Hippocampal formation (tissue), 2 donors: ENCODE measurements at regions not wholly inside any gene's neighbourhood (a gene's known extent, or its start where the extent isn't known, plus 50 kb on each side); places are given as distances from the start of the nearest gene placed in this dataset.

Experiments used
- DNase-seq, 2 donors: peaks; one replicate each; lab custom pipeline; 2025; lab: John Stamatoyannopoulos, UW

DNA sequence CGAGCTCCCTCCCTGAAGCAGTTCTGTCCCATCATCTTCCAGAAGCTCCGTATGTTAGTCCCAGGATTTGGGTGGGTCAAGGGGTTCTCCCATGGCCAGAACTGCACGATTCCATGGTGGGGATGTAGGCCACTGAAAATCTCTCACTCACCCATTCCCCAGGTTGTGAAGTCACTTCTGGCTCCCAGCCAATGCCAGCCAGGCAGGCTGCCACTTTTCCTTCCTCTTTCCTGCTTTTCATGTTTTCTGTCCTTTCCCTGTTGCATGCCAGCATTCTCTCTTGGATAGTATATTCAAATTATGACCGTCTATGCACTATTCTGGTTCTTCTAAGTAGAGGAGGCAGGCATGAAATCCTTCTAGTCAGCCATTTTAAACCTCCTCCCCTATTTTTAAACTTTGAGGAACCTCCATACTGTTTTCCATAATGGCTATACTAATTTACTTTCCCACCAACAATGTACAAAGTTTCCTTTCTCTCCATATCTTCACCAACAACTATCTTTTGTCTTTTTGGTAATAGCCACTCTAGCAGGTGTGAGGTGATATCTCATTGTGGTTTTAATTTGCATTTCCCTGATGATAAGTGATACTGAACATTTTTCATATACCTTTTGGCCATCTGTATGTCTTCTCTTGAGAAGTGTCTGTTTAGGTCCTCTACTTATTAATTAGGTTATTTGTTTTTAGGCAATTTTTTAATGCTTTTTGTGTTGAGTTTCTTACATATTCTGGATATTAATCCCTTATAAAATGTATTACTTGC, 182.1 kb upstream of the TET2 start:
- no peak for DNase-seq

DNA sequence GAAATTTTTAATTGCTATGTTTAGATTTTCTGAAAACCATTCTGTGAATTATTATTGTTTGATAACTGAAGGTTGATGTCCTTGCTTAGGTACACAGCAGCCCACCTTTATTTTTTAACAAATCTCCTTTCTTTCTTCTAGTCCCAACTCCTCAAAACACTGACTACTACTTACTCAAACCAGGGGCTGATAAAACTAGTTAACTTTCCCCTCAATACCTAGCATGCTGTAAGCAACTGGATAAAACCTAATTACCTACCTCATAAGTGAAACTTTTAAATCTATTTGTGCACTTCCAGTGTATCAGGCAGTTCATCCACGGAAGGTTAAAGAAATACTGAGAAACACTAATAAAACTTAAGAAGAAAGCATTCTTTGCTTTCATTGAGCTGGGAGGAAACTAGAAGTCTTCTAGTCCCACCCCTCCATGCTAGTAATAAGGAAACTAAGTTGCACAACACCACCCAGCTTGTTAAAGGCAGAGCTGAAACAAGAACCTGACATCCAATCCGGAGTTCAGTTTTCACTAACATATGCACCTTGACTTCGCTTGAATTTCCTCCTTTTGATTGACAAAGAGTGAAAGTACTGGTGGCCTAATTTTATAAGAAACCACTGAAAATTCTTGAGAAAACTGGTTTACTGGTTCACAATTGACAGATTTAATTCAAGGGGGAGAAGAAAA, 180.2 kb upstream of the TET2 start:
- DNase-seq, result no peak

DNA sequence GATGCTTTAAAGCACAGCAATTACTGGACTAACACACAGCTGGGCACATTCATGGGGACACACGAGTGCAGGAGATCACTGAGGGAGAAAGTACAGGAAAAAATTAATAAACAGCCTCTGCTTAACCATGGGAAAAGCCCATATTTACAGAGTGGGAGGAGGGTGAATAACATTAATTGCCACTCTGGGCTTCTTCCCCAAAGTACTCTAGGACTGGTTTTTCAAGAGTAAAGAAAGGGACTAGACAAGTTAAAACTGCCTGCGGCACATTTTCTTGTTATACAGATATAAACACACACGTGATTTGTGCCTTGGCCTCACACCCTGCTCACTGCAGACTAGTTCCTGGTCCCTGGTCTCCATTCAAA, 179.7 kb upstream of the TET2 start:
- DNase-seq, result no peak

DNA sequence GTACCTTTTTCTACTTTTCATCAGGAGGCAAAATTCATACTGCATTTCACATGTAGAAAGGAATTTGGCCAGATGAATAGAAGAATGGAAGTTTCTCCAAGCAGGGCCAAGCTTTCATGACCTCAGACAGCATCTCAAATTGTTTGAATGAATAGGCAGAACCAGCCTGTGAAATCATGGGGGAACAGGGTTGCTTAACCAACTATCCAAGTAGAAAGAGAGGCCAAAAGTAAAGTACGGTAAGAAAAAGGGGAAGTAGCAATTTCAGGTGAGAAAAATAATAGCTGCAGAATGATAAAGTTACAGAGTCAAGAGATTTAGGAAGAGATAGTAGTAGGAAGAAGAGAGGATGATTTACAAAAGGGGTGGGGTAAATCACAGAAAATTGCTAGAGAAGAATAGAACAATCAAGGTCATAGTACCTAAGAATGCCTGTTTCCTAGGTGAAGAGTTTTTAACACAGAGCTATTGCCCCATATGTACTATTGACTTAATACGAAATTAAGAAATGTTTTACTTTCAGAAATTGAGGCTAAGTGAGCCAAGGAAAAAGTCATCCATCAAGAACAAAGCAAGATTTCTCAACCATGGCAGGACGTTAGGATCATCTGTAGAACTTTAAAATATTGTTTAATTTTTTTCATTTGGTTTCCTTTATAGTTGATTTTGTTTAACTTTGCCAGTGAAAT, 177.1 kb upstream of the TET2 start:
- DNase-seq, result no peak

DNA sequence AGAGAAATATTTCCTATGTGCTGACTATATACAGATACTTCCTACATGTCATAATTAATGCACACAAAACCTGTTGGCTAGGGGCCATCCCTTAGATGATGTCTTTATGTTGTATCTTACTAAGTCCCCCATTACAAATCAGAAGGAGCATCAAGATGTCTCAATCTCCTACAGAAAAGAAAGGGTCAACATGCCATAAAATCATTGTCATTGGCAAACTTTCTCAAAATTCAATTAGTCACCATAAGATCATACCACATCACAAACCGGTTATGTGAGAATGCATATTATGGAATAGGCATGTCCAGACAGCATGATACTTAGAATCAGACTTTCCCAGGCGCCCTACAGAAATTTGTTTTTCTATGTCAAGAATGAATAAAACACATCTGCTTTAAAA, 175.2 kb upstream of the TET2 start:
- no peak for DNase-seq

DNA sequence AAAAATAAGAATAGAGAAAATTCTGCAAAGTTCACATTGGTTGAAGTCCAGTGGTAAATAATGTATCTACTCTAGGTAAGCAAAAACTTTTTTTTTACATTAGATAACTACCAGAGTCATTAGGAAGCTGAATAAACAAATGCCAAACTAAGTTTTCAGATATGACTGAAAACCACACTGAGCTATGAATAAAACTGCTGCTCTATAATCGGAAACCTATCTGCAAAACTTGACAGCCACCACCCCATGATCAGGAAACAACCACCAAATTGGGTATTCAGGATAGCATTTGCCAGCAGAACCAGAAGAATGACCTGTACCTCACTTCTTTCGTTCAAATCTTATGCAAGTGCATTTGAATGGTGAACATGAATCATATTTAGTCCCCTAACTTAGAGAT, 173.0 kb upstream of the TET2 start:
- DNase-seq, result no peak

DNA sequence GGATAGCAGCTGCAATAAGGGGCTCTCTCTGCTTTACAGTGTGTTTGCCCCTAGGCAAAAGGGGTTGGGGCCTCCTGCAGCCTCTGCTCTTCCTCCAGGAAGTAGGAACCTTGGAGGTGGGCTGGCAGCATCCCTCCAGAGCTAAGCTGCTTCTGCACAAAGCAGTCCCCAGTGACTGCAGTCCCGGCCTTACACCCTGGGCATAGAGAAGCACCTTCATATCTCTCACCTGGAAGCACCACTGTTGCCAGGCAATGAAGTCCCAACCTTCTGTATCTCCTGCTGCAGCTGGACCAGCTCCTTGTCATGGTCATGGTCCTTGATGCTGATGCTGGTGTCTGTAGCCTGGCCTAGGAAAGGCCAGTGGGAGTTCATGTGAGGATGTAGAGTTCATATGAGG, 171.1 kb upstream of the TET2 start:
- no peak for DNase-seq

DNA sequence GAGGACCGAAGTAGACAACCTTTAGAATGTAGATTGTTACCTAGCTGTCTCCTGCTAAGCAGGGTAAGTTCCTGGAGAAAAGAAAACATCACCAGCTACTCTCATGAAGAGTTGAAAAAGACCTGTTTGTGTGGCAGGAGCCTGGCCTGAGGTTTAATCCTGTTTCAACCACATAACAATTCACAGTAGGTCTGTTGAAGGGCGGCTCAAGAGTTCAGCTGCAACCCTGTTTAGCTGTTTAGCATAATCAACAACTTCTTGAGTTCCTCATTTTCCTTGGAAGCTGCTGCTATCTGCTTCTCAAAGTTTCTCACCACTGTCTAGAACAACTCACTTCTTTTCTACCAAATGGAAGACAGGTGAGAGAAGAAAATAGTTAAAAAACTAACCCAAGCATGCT, 170.4 kb upstream of the TET2 start:
- no peak for DNase-seq

DNA sequence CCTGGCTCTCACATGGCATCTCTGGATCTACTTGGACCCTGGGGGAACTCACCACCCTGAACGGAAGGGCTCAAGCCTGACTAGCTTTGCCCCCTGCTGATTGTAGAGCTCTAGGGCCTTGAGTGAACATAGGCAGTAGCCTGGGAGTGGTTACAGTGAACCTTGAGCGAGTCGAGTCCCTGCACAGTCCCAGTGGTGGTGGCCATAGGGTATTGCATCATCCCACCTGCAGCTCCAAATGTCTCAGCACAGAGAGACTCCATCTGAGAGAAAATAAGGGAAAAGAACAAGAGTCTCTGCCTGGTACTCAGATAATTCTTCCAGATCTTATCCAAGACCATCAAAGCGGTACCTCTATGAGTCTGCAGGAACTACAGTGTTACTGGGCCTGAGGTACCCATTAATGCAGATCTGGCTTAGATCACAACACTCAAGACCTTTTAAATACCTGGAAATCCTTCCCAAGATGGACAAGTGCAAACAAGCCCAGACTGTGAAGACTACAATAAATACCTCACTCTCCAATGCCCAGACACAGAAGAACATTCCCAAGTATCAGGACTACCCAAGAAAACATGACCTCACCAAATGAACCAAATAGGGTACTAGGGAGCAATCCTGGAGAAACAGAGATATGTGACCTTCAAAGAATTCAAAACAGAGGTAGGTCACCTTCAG, 167.5 kb upstream of the TET2 start:
- no peak for DNase-seq

DNA sequence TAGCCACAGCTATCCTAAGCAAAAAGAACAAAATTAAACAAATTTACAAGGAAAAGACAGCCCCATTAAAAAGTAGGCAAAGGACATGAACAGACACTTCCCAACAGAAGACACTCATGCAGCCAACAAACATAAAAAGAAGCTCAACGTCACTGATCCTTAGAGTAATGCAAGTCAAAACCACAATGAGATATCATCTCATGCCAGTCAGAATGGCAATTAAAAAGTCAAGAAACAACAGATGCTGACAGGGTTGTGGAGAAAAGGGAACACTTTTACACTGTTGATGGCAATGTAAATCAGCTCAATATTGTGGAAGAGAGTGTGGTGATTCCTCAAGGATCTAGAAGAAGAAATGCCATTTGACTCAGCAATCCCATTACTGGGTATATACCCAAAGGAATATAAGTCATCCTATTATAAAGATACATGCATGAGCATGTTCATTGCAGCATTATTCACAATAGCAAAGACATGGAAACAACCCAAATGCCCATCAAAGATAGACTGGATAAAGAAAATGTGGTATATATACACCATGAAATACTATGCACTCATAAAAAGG, 163.0 kb upstream of the TET2 start:
- no peak for DNase-seq

DNA sequence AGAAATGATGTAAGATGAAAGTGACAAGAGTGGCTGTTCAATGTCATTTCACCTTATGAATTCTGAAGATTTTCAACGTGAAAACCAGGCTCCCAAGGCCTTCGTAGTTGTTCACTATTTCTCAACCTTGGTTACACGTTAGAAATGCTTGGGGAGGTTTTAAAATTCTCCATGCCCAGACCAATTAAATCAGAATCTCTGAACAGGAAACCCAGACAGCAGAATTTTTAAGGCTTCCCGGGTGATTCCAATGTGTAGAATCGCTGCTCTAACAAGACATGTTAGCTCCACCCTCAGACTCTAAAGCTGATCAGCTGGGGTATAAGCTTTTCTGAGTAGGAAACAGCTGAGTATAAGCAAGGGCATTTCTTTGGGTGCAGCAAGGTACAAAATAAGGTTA, 160.4 kb upstream of the TET2 start:
- no peak for DNase-seq

DNA sequence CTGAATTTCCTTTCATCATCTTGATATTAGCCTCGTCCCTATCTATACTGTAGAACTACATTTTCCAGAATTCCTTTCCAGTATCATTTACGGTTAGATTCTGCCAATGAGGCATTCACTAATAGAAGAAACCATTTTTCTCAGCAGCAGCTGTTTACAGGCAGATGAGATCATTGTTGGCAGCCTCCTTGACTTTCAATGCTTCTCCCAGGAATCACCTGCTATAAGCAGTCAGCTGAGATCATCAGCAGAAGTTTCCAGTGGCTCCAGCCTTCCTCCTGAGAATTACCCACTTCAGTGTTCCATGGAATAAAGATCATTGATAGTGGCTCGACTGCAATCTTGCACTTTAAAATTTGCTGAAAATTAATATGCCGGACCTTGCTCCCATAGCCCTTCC, 157.3 kb upstream of the TET2 start:
- DNase-seq, result no peak

DNA sequence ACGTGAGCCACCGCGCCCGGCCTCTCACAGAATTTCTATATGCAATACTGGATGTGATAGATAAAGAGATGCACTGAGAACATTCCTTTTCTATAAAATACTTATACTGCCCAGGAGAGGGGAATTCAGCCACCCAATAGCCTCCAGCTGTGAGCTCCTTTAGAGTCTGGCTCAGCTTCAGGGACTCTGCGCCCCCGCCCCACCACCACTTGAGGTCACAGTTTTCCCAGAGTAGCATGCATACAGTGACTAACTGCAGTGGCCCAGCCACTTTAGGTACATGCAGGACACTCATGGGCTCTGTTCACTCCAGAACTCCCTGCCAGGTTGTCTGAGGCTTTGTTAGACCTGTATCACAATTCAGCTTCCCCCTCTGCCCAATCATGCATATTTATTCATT, 144.4 kb upstream of the TET2 start:
- DNase-seq, result no peak

DNA sequence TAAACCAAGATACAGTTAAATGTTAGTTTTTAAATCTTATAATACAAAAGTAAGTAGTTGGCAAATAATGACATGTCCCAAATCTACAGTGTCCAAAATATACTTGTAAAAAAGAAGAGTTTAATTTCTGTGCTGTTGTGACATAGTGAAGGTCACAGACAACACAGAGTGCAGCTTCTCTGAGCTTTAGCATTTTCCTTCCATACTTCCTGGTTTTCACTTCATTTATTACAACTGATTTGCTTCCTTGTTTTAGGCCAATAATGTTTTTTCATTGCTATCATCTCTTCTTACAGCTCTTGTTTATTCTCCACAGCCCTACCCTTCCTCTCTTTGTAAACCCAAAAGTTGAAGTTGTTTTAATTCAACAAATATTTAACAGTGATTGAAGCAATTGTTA, 132.4 kb upstream of the TET2 start:
- DNase-seq, result no peak

DNA sequence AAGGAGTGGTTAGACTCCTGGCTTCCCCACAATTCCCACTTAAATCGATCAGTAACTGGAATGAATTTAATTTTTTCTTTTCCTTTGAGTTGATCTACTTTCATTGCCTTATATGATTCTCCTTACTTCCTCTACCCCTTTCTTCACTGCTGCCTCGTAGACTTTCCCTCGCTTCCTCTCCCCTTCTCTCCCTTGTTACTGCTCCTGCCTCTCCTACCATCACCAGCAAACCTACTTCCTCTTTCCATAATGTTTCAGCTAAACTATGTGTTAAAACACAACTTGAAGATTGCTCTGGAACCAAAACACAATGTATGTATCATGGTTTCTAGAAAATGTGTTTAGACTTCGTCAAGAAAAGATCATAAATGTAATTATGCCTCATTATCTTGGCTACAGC, 132.0 kb upstream of the TET2 start:
- DNase-seq, result peak in 1 of 2 donors; percentile 1

DNA sequence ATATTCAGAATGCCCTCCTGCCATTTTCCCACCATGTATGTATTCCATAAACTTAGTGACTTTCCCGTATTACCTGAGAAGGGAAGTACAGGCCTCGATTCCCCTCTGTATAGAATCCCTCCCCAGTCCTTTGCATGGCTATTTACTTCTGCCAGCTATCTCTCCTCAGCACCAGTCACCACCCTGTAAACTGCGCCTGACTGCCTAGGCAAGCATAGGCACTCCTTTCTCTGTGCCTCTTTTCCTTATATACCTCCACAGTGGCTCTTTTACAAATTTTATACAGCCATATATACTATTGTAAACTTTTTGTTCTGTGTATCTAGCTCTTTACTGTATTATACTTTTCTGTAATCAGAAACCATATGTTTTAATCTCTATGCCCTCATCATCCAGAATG, 130.9 kb upstream of the TET2 start:
- no peak for DNase-seq

DNA sequence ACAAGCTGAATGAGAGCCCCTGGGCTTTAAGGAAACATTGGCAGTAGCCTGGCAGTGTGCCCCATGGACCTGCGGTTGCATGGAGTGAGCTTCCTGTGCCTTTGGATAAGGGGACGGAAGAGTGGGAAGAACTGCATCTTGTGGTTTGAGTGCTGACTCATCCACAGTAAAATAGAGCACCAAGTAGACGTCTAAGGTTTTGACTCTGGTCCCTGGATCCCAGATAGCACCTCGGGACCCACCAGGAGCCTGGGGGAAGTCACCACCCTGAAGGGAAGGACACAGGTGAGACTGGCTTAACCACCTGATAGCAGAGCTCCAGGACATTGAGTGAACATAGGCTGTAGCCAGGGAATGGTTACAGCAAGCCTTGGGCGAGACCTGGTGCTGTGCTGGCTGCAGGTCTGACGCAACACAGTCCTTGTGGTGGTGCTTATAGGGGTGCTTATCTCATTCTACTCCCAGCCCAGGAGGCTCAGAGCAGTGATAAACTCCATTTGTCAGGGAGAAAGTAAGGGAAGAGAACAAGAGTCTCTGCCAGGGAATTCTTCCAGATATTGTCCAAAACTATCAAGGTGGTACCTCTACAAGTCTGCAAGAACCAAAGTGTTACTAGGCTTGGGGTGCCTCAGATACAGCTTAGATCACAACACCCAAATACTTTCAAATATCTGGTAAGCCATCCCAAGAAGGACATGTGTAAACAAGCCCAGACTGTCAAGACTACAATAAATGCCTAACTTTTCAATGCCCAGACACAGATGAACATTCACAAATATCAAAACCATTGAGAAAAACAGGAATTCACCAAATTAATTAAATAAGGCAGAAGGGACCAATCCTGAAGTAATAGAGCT, 123.6 kb upstream of the TET2 start:
- no peak for DNase-seq

DNA sequence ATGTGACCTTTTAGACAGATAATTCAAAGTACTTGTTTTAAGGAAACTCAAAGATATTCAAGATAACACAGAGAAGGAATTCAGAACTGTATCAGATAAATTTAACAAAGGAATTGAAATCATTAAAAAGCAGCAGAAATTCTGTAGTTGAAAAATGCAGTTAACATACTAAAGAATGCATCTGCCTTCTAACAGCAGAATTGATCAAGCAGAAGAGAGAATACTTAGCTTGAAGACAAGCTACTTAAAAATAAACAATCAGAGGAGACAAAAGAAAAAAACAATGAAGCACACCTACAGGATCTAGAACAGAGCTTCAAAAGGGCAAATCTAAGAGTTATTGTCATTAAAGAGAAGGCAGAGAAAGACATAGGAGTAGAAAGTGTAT, 123.0 kb upstream of the TET2 start:
- DNase-seq, result no peak

DNA sequence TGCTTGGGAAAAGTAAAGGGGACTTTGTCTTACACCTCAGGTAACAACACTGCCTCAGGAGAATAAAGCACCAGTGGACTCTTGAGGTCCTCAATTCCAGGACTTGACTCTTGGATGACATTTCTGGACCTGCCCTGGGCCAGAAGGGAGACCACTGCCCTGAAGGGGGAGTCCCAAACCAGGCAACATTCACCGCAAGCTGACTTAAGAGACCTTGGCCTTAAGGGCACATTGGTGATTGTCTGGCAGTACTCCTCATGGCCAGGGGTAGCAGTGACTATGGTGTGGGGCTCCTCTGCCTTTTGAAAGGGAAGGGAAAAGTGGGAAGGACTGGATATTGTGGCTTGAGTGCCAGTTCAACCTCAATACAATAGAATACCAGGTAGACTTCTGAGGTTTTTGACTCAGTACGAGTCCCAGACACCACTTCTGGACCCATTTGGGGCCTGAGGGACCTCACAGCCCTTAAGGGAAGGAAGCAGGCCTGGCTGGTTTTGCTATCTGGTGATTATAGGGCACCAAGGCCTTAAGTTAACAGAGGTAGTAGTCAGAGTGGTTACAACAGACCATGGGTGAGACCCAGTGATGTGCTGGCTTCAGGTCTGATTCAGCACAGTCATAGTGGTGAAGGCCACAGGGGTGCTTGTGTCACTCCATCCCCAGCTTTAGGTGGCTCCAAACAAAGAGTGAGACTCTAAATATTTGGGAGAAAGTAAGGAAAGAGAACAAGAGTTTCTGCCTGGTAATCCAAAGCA, 121.2 kb upstream of the TET2 start:
- DNase-seq, result no peak

DNA sequence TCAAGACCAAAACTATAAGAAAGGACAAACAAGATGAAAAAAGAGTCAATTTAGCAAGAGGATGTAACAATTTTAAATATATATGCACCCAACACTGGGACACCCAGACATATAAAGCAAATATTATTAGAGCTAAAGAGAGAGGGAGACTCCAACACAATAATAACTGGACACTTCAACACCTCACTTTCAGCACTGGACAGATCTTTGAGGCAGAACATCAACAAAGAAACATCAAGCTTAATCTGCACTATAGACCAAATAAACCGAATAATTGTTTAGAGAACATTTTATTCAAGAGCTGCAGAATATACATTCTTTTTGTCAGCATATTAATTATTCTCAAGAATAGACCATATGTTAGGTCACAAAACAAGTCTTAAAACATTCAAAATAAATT, 109.7 kb upstream of the TET2 start:
- no peak for DNase-seq

DNA sequence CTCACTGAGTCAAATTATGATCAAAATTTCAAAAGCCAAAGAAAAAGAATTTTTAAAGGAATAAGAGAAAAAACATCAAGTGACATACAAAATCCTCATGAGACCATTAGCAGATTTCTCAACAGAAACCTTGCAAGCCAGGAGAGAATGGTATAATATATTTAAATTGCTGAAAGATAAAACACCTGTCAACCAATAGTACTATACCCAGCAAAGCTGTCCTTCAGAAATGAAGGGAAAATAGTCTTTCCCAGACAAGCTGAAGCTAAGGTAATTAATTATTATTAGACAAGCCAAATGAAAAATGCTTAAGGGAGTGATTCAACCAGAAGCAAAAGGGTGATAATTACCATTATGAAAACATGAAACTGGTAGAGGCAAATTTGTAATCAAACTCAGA, 104.2 kb upstream of the TET2 start:
- no peak for DNase-seq
